Motor neuron (in vitro differentiated cells): ENCODE measurements at regions not wholly inside any gene's neighbourhood (a gene's known extent, or its start where the extent isn't known, plus 50 kb on each side); places are given as distances from the start of the nearest gene placed in this dataset.

Experiments used
- ATAC-seq, 8 experiments: fragments of 200-7000 bp; cut with Tn5 transposase; replicated peaks in 6 of 8; 2 replicates each; pipeline ENCODE4 v1.8.0; 2021; ENCODE audit warnings: mild to moderate bottlenecking in 8 of 8, moderate library complexity in 8 of 8
- H3K27ac ChIP-seq, 2 donors: fragments of 250-450 bp; sonication (Bioruptor Pico); 2 replicates each; pipeline ENCODE4 v1.9.0; 2021; ENCODE audit warnings: antibody characterized with exemption in 2 of 2, mild to moderate bottlenecking in 2 of 2, moderate library complexity in 1 of 2
- H3K4me1 ChIP-seq, 2 donors: fragments of 250-450 bp; sonication (Bioruptor Pico); replicated peaks in 1 of 2; 2 replicates each; pipeline ENCODE4 v1.6.1; 2021; ENCODE audit warnings: antibody characterized with exemption in 2 of 2, mild to moderate bottlenecking in 2 of 2, moderate library complexity in 1 of 2
- H3K4me3 ChIP-seq, 5 donors: fragments of 250-450 bp; sonication (Bioruptor Pico); 2 replicates each; pipeline ENCODE4 v1.9.0; 2021; ENCODE audit warnings: antibody characterized with exemption in 5 of 5, mild to moderate bottlenecking in 5 of 5, moderate library complexity in 4 of 5
- WGBS, 10 experiments: fragments of 450-650 bp; shearing (Covaris generic); methylation state at CpG; one replicate each; pipeline ENCODE4 v1.0.0; 2022; 5-methylcytosine and 5-hydroxymethylcytosine counted together
- in situ Hi-C, 9 experiments: fragments of 400-800 bp; cut with MboI; loops; one replicate each; pipeline ENCODE4 v1.15.0; 2021; ENCODE audit warnings: low sequenced_read_pairs in 9 of 9, low pct_unique_long_range_greater_than_20kb in 2 of 9; ENCODE audit not compliant: unreplicated experiment in 9 of 9

GRCh38 chr10:58140691-58141347 is 126.9 kb downstream of the IPMK start:
- 0 to 83% (median 38%) methylated on average over 1 to 4 of the region's 5 CpGs; no CpG with 5 or more reads in 3 of the 10 experiments for WGBS, 10 experiments
- no peak overlapping the region for H3K27ac ChIP-seq
- H3K4me1 ChIP-seq: peaks cover 5 to 7% of the 10 kb centered on the region in 2 donors
- in situ Hi-C loops: no loop called here
- ATAC-seq: peak in 3 of 8 experiments; percentile 34 to 43 (median 36)
- H3K4me3 ChIP-seq: no peak overlapping the region

DNA sequence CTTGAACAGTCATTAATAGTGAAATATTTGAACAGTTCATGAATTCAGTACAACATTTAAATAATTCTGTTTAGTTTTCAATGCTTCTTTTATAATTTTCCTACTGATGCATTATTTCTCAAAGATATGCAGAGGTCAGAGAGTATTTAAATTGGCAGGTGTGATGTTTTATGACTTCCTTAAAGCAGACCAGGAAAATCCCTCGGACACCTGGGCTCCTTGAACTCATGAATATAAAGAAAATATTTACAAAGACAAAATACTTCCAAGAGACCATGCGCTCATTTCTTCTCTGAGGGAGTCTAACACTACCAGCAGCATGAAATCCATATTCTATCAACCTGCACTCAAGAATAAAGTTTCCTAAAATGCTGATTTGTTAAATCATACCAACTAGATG is 127.6 kb downstream of the IPMK start:
- WGBS, 10 experiments: 0 to 100% (median 85%) methylated on average over 1 to 2 of the region's 2 CpGs
- Histone ChIP-seq H3K4me3 (no peak overlapping the region), H3K4me1 (peaks cover 5 to 7% of the 10 kb centered on the region in 2 donors), H3K27ac (no peak overlapping the region)
- ATAC-seq: no peak
- in situ Hi-C loops: no loop called here

DNA sequence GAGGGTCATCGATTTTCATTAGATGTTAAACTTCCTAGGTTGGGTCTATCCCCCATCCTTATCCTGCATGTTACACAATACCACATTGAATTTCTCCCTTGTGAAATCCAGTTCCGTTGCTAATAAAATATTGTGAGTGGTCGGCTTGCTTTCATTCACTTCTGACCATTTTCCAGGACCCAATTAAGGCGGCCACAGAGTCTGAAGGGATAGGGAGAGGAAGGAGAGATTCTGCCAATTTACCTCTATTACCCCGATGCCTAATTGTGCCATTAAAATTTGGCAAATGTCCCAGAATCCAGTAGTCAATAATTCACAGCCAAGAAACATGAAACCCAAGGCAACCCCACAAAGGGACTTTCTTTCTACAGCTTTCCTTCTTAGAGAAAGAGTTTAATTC is 129.9 kb downstream of the IPMK start:
- no peak overlapping the region for H3K4me3 ChIP-seq
- H3K27ac ChIP-seq: no peak overlapping the region
- WGBS, 10 experiments: 10 to 100% (median 63%) methylated on average over 1 to 5 of the region's 5 CpGs
- peak in 1 of 8 experiments; percentile 34 for ATAC-seq
- in situ Hi-C loops: no loop called here
- peaks cover 5 to 7% of the 10 kb centered on the region in 2 donors for H3K4me1 ChIP-seq

GRCh38 chr10:58115218-58116050 is 152.3 kb downstream of the IPMK start:
- in situ Hi-C loops: no loop called here
- Histone ChIP-seq H3K4me1 (peaks cover 0 to 7% of the 10 kb centered on the region in 2 donors), H3K27ac (no peak overlapping the region), H3K4me3 (no peak overlapping the region)
- no peak for ATAC-seq
- 31 to 98% (median 82%) methylated on average over 3 to 9 of the region's 9 CpGs for WGBS, 10 experiments

DNA sequence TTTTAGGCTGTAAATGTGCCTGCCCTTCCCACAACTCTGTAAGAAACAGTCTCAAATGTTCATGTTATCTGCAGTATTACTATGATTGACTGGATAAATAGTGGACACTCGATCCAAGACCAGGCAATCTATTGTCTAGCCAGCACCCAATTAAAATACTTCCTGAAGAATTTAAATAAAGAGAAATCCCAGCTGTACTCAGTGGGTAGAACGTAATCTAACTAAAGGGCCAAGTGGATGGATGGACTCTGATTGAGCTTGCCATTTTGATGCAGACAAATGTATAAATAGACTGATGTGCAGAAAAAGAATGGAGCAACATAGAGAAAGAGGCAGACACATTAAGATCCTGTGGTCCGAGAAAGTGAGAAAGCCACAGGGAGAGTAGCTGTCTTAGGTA is 158.0 kb downstream of the IPMK start:
- Histone ChIP-seq H3K4me1 (peaks cover 0 to 7% of the 10 kb centered on the region in 2 donors), H3K27ac (no peak overlapping the region), H3K4me3 (no peak overlapping the region)
- in situ Hi-C loops: no loop called here
- ATAC-seq: peak in 1 of 8 experiments; percentile 23
- 26 to 89% (median 77%) methylated on average over 2 to 3 of the region's 3 CpGs for WGBS, 10 experiments

GRCh38 chr10:58107506-58107905 is 160.2 kb downstream of the IPMK start:
- Histone ChIP-seq H3K4me3 (no peak overlapping the region), H3K4me1 (peaks cover 0 to 7% of the 10 kb centered on the region in 2 donors), H3K27ac (no peak overlapping the region)
- WGBS, 10 experiments: 0 to 90% (median 67%) methylated on average over 1 to 2 of the region's 2 CpGs; no CpG with 5 or more reads in 3 of the 10 experiments
- in situ Hi-C loops: no loop called here
- ATAC-seq: no peak

- no peak for ATAC-seq
- Histone ChIP-seq H3K4me3 (no peak overlapping the region), H3K4me1 (peaks cover 0 to 5% of the 10 kb centered on the region in 2 donors), H3K27ac (no peak overlapping the region)
- in situ Hi-C loops: no loop called here
- 82 to 100% (median 96%) methylated on average over 1 to 15 of the region's 40 CpGs; no CpG with 5 or more reads in 2 of the 10 experiments for WGBS, 10 experiments
These were observed 161.3 kb downstream of the IPMK start for GRCh38 chr10:58106211-58107035.

DNA sequence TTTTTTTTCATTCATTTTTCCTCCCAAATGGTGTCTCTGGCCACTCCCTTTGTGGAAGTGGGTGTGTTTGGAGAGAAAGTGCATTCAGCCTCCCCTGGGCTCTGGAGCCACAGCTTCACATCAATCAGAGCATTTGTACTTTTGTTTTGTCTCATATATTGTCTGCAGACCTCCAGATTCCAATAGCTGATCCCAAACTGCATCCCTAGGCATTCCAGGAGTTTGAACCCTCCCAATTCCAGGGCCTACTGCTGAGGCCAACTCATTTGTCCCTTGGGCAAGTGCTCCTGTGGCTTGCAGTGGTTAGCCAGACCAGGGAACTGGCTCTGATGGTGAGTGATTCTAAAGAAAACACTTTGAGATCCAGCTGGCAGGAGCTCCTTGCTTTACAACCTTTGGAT is 163.3 kb downstream of the IPMK start:
- in situ Hi-C loops: no loop called here
- H3K27ac ChIP-seq: no peak overlapping the region
- no peak overlapping the region for H3K4me3 ChIP-seq
- H3K4me1 ChIP-seq: no peaks in the 10 kb centered on the region
- no peak for ATAC-seq

DNA sequence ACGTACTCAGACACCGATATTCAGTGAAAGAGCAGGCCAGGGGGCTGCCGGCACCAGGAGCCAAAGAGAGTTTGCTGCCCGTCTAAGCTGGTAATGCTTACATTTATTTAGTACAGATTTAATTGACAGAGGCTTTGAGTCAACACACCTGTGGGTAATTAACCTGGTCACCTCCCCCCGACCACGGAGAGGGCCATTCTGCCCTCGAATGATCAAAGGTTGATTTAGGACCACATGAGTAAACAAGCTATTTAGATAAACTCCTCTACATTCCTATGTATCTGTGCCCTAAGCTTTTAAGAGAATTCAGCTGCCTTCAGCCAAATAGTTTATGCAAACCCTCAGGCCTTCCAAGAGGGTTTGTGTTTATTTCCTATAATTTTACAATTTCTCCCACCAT is 164.8 kb downstream of the IPMK start:
- WGBS, 10 experiments: 0 to 96% (median 43%) methylated on average over 3 to 6 of the region's 7 CpGs; no CpG with 5 or more reads in 4 of the 10 experiments
- Histone ChIP-seq H3K27ac (no peak overlapping the region), H3K4me3 (no peak overlapping the region), H3K4me1 (no peaks in the 10 kb centered on the region)
- ATAC-seq: no peak
- in situ Hi-C loops: no loop called here

DNA sequence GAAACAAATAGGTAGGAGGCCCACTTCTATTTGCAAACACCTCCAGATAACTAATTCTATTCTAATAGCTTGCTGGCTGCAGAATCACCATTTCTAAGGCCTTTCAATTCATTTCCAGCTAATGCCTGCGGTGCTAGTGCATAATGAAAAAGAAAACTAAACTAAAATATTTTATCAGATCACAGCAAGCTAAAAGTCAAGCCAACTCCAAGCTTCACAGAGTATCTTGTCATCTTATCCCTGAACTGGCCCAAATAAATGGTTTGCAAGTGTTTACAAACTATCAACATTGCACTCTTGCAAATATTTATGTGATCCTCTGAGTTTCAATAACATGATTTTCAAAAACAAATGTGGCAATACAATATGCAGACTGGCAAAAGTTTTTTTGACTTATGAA is 166.0 kb downstream of the IPMK start:
- H3K4me3 ChIP-seq: no peak overlapping the region
- no peaks in the 10 kb centered on the region for H3K4me1 ChIP-seq
- no peak overlapping the region for H3K27ac ChIP-seq
- no peak for ATAC-seq
- 17 to 80% (median 64%) methylated on average over 1 of the region's 1 CpG; no CpG with 5 or more reads in 3 of the 10 experiments for WGBS, 10 experiments
- in situ Hi-C loops: no loop called here

GRCh38 chr10:58094985-58095718 is 172.5 kb downstream of the IPMK start:
- Histone ChIP-seq H3K4me3 (no peak overlapping the region), H3K4me1 (no peaks in the 10 kb centered on the region), H3K27ac (no peak overlapping the region)
- ATAC-seq: no peak
- in situ Hi-C loops: no loop called here
- 23 to 83% (median 59%) methylated on average over 1 to 7 of the region's 8 CpGs for WGBS, 10 experiments

DNA sequence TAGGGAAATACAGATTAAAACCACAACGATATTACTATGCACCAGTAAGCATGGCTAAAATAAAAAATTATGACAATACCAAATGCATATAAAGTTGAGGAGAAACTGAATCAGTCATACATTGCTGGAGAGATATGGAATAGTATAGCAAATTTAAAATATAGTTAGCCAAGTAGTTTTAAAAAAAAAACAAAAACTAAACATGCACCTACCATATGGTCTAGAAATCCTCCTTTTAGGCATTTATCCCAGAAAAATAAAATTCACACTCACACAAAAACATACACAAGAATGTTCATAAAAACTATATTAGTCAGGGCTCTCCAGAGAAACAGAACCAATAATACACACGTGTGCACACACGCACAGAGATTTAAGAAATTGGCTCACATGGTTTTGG is 175.8 kb downstream of the IPMK start:
- 10 to 100% (median 87%) methylated on average over 1 to 3 of the region's 3 CpGs for WGBS, 10 experiments
- Histone ChIP-seq H3K4me3 (no peak overlapping the region), H3K4me1 (no peaks in the 10 kb centered on the region), H3K27ac (no peak overlapping the region)
- ATAC-seq: no peak
- in situ Hi-C loops: no loop called here
